HEK293T (cell line): ENCODE measurements at regions not wholly inside any gene's neighbourhood (a gene's known extent, or its start where the extent isn't known, plus 50 kb on each side); places are given as distances from the start of the nearest gene placed in this dataset.

Experiments
- ARNT ChIP-seq: fragments of 450-650 bp; IDR thresholded peaks from 2 replicates; pipeline ENCODE4 v1.6.1; 2017; ENCODE audit warnings: mild to moderate bottlenecking
- BHLHE40 ChIP-seq: fragments of 450-650 bp; IDR thresholded peaks from 2 replicates; pipeline ENCODE4 v1.6.1; 2016; ENCODE audit warnings: mild to moderate bottlenecking, moderate library complexity, borderline replicate concordance
- ELF4 ChIP-seq: fragments of 450-650 bp; IDR thresholded peaks from 2 replicates; pipeline ENCODE4 v1.6.1; 2017; ENCODE audit warnings: antibody characterized with exemption
- FOXA1 ChIP-seq: fragments of 450-650 bp; IDR thresholded peaks from 2 replicates; pipeline ENCODE4 v1.6.1; 2016; ENCODE audit warnings: mild to moderate bottlenecking
- FOXK2 ChIP-seq: fragments of 450-650 bp; IDR thresholded peaks from 2 replicates; pipeline ENCODE4 v1.6.1; 2016; ENCODE audit warnings: mild to moderate bottlenecking
- HDGF ChIP-seq: fragments of 450-650 bp; IDR thresholded peaks from 2 replicates; pipeline ENCODE4 v1.6.1; 2017; ENCODE audit warnings: antibody characterized with exemption, borderline replicate concordance
- L3MBTL2 ChIP-seq: fragments of 450-650 bp; conservative IDR thresholded peaks from 2 replicates; pipeline ENCODE4 v1.6.1; 2016; ENCODE audit warnings: mild to moderate bottlenecking
- LEF1 ChIP-seq: fragments of 450-650 bp; IDR thresholded peaks from 2 replicates; pipeline ENCODE4 v1.6.1; 2017; ENCODE audit warnings: mild to moderate bottlenecking, borderline replicate concordance
- NFRKB ChIP-seq: fragments of 450-650 bp; IDR thresholded peaks from 2 replicates; pipeline ENCODE4 v1.6.1; 2016; ENCODE audit warnings: mild to moderate bottlenecking, moderate library complexity
- PKNOX1 ChIP-seq: fragments of 450-650 bp; IDR thresholded peaks from 2 replicates; pipeline ENCODE4 v1.6.1; 2016
- SP1 ChIP-seq: fragments of 450-650 bp; IDR thresholded peaks from 2 replicates; pipeline ENCODE4 v1.6.1; 2017
- SUZ12 ChIP-seq: fragments of 450-650 bp; IDR thresholded peaks from 2 replicates; pipeline ENCODE4 v1.6.1; 2016; ENCODE audit warnings: mild to moderate bottlenecking
- ZNF384 ChIP-seq: fragments of 450-650 bp; IDR thresholded peaks from 2 replicates; pipeline ENCODE4 v1.6.1; 2016

GRCh38 chr14:71672596-71672995 is 259.6 kb upstream of the RGS6 start:
- TF ChIP-seq ELF4 = no peak
- TF ChIP-seq SP1 = no peak
- no peak for TF ChIP-seq FOXA1
- no peak for TF ChIP-seq PKNOX1
- no peak for TF ChIP-seq HDGF
- no peak for TF ChIP-seq LEF1
- no peak for TF ChIP-seq SUZ12
- TF ChIP-seq NFRKB = no peak
- no peak for TF ChIP-seq L3MBTL2
- no peak for TF ChIP-seq ARNT
- TF ChIP-seq ZNF384 = no peak
- TF ChIP-seq FOXK2 = no peak
- TF ChIP-seq BHLHE40 = no peak
